ENCODE measurements at regions not wholly inside any gene's neighbourhood (a gene's known extent, or its start where the extent isn't known, plus 50 kb on each side); places are given as distances from the start of the nearest gene placed in this dataset.

DNA sequence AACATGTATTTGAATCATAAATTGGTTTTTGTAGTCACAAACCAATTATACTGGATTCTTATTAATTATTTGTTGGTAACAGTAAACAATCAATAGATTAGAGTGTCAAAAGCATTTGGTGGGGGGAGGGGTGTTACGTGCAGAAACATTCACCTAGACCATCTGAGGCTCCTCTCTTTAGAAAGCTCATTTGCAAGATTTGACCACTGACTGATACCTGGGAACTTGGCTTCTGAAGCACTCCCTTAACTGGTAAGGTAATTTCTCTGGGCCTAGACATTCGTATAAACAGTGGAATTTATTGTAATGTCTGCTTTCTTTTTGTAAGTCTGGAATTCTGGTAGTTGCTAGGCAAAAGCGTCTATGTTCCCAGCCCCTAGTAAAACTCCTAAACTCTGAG, 243.8 kb upstream of the GBE1 start:
- Histone ChIP-seq H3K27me3 (no peaks in the 10 kb centered on the region), H3K4me1 (no peaks in the 10 kb centered on the region), H3K4me3 (no peak overlapping the region), H3K9me3 (peaks cover 0 to 7% (median 0%) of the 10 kb centered on the region in 3 donors), H3K36me3 (no peaks in the 10 kb centered on the region), H3K27ac (no peak overlapping the region)
- TF ChIP-seq, protein P1, sequence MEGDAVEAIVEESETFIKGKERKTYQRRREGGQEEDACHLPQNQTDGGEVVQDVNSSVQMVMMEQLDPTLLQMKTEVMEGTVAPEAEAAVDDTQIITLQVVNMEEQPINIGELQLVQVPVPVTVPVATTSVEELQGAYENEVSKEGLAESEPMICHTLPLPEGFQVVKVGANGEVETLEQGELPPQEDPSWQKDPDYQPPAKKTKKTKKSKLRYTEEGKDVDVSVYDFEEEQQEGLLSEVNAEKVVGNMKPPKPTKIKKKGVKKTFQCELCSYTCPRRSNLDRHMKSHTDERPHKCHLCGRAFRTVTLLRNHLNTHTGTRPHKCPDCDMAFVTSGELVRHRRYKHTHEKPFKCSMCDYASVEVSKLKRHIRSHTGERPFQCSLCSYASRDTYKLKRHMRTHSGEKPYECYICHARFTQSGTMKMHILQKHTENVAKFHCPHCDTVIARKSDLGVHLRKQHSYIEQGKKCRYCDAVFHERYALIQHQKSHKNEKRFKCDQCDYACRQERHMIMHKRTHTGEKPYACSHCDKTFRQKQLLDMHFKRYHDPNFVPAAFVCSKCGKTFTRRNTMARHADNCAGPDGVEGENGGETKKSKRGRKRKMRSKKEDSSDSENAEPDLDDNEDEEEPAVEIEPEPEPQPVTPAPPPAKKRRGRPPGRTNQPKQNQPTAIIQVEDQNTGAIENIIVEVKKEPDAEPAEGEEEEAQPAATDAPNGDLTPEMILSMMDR (IDR thresholded peaks at IDR 0.05): no peak
- TF ChIP-seq POLR2AphosphoS5 (IDR thresholded peaks at IDR 0.05) (no peak), POLR2A (IDR thresholded peaks at IDR 0.05) (no peak), EP300 (IDR thresholded peaks at IDR 0.05) (no peak)
- WGBS, 2 donors (ENCODE audit: low coverage in 1 of 2): 68 to 88% methylated on average over 2 to 3 of the region's 3 CpGs
- no peak for ATAC-seq

DNA sequence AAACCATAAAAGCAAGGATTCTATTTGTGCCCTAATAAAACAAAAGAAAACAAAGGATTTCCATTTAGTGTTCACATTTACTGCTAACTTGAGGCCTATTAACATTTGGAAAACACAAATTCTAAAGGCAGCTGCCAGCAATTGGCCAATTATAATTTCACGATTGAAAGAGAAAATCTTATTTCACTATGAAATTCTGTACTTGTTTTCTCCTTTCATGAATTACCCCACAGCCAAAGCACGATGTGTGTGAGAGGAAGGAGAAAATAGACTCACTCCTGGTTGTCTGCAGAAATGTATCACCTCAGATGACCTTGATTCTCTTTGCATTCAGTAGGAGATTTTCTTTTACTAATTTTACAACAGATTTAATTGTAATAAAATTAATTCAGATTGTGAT, 242.8 kb upstream of the GBE1 start:
- Histone ChIP-seq H3K27me3 (no peaks in the 10 kb centered on the region), H3K4me3 (no peak overlapping the region), H3K36me3 (no peaks in the 10 kb centered on the region), H3K9me3 (peaks cover 0 to 7% (median 0%) of the 10 kb centered on the region in 3 donors), H3K4me1 (no peaks in the 10 kb centered on the region), H3K27ac (no peak overlapping the region)
- 75 to 88% methylated on average over 2 of the region's 2 CpGs for WGBS, 2 donors (ENCODE audit: low coverage in 1 of 2)
- TF ChIP-seq, protein P1 (IDR thresholded peaks at IDR 0.05): no peak
- TF ChIP-seq POLR2AphosphoS5 (IDR thresholded peaks at IDR 0.05) (no peak), POLR2A (IDR thresholded peaks at IDR 0.05) (no peak), EP300 (IDR thresholded peaks at IDR 0.05) (no peak)
- ATAC-seq: no peak

DNA sequence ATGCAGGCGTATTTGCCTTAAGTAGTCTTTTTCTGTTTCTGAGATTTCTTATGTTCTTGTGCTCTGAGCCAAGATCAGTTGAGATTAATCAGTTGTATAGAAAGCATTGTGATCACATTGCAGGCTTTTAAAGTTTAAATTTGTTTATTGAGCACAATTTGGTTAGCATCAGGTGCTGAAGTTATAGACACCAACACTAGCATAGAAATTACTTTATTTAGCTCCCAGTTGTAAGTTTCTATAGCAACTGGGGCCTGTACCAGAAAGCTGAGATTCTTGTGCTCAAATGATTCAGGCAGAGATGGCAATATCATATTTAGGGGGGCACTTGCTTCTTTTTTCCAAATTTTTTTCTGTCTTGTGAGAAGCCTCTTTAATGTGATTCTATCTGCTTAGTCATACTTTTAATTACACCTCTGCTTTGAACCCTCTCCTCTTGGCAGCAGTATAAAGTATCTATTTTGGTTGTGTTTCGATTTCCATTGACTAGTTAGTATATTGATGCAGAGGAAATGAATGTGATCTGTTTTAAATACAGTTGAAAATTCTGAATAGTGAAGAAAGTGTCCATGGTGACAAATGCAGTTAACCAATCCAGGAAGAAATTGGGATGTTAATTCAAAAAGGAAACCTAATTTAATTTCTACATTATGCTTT, 241.7 kb upstream of the GBE1 start:
- no peak for ATAC-seq
- Histone ChIP-seq H3K27me3 (no peaks in the 10 kb centered on the region), H3K27ac (no peak overlapping the region), H3K36me3 (no peaks in the 10 kb centered on the region), H3K4me3 (no peak overlapping the region), H3K4me1 (no peaks in the 10 kb centered on the region), H3K9me3 (peaks cover 0 to 7% (median 0%) of the 10 kb centered on the region in 3 donors)
- TF ChIP-seq, protein P1 (IDR thresholded peaks at IDR 0.05): no peak
- TF ChIP-seq EP300 (IDR thresholded peaks at IDR 0.05): no peak
- 88 to 100% methylated on average over 1 to 2 of the region's 2 CpGs for WGBS, 2 donors (ENCODE audit: low coverage in 1 of 2)

DNA sequence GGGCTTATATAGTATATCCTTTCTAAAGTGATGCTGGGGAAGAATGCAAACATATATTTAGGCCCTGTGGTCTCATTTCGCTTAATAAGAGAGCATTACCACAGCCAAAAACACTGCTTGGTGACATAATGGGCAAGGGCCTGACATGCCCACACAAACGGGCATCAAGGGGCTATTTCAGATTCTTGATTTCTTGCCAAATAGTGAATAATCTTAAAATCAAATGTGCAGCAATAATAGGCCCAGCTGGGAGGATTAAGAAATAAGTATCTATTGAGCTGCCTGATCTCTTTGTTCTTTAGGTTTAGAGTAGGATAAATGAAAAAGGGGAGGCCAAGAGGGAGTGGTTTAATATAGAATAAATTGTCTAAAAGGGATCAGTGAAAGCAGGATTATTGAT, 241.0 kb upstream of the GBE1 start:
- Histone ChIP-seq H3K27me3 (no peaks in the 10 kb centered on the region), H3K9me3 (peaks cover 0 to 5% (median 0%) of the 10 kb centered on the region in 3 donors), H3K4me3 (no peak overlapping the region), H3K4me1 (no peaks in the 10 kb centered on the region), H3K27ac (no peak overlapping the region), H3K36me3 (no peaks in the 10 kb centered on the region)
- 58 to 69% methylated on average over 2 of the region's 2 CpGs for WGBS, 2 donors (ENCODE audit: low coverage in 1 of 2)
- TF ChIP-seq POLR2AphosphoS5 (IDR thresholded peaks at IDR 0.05) (no peak), EP300 (IDR thresholded peaks at IDR 0.05) (no peak), POLR2A (IDR thresholded peaks at IDR 0.05) (no peak)
- TF ChIP-seq, protein P1 (IDR thresholded peaks at IDR 0.05): no peak
- ATAC-seq: no peak

DNA sequence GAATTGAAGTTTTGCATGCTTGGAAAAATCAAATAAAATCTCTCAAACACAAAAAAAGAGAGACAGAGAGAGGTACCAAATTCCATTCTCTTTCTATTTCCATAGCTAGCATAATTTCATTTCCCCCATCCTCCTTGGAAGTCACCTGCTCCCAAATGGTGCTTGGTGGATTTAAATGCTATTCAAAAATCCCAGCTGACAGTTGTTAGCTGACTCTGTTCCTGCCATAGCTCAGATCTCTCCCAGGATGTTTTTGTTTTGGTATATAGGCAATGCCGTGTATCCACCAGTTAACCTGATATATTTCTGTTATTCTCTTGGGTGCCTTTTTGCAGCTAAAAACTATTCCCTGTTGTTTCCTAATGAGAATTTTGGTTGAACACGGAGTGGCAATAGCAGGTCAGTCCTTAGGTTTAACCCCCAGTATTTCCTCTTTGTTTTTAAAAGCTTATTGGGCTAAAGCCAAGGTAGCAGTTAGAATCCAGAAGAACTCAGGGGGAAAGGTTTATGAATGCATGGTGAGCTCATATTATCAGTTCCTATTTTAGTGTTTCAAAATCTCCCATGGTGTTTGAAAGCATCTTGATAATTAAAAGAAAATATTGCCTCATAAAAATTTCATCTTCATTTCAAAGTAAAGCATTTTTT, 240.0 kb upstream of the GBE1 start:
- Histone ChIP-seq H3K4me3 (no peak overlapping the region), H3K36me3 (no peaks in the 10 kb centered on the region), H3K9me3 (no peaks in the 10 kb centered on the region), H3K4me1 (no peaks in the 10 kb centered on the region), H3K27ac (no peak overlapping the region), H3K27me3 (no peaks in the 10 kb centered on the region)
- 40 to 56% methylated on average over 1 to 2 of the region's 2 CpGs for WGBS, 2 donors (ENCODE audit: low coverage in 1 of 2)
- ATAC-seq: no peak
- no peak for TF ChIP-seq POLR2A (IDR thresholded peaks at IDR 0.05)
- TF ChIP-seq, protein P1 (IDR thresholded peaks at IDR 0.05): no peak
